GM19455 (cell line): ENCODE measurements at regions not wholly inside any gene's neighbourhood (a gene's known extent, or its start where the extent isn't known, plus 50 kb on each side); places are given as distances from the start of the nearest gene placed in this dataset.
"Not testable (repeated sequence)": the region's sequence is repeated elsewhere in the genome, so short reads cannot be mapped to it uniquely, and the experiment has no call there.

Source experiments
- ATAC-seq: cut with Tn5 transposase; IDR thresholded peaks from one replicate; pipeline ENCODE4 v1.9.1; 2021; ENCODE audit not compliant: unreplicated experiment

DNA sequence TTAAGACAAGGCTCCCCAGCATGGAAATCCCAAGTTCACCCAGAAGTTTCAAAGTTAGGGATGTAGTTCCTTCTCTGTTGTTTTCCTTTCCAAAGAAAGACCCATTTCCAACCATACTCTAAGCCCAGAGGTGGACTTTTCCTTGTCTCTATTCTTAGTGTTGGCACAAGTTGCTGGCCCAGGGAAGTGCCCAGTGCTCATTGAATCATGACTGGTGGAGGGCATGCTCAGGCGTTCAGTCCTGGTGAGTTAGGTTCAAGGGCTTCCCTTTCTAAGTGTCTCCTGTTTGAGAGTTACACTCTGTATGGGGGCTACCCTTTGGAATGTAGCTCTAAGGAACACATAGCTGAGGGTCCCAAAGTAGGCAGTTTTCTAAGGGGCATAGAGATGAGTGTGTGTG, 389.5 kb downstream of the KCNRG start:
- no peak for ATAC-seq

- no peak for ATAC-seq
Observed at GRCh38 chr13:50406831-50407230, 391.6 kb downstream of the KCNRG start.

DNA sequence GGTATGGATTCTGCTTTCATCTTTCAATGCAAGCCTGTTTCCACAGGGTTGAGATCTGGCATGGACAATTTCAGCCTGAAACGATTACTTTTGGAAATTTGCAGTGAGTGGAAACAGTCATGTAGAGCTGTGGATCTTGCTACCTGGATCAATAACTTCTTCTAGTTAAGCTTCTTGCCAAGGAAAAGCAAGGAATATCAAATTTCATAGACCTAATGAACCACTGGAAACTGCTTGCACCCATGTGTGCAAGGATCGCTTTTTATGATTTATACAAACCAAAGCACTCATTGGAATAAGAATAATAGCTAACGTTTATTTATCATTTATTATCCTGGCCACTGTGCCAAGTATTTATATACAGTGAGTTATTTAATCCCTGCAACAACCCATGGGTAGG, 392.8 kb downstream of the KCNRG start:
- ATAC-seq = no peak

- no peak for ATAC-seq
Observed at GRCh38 chr13:50409220-50409619, 394.0 kb downstream of the KCNRG start.

DNA sequence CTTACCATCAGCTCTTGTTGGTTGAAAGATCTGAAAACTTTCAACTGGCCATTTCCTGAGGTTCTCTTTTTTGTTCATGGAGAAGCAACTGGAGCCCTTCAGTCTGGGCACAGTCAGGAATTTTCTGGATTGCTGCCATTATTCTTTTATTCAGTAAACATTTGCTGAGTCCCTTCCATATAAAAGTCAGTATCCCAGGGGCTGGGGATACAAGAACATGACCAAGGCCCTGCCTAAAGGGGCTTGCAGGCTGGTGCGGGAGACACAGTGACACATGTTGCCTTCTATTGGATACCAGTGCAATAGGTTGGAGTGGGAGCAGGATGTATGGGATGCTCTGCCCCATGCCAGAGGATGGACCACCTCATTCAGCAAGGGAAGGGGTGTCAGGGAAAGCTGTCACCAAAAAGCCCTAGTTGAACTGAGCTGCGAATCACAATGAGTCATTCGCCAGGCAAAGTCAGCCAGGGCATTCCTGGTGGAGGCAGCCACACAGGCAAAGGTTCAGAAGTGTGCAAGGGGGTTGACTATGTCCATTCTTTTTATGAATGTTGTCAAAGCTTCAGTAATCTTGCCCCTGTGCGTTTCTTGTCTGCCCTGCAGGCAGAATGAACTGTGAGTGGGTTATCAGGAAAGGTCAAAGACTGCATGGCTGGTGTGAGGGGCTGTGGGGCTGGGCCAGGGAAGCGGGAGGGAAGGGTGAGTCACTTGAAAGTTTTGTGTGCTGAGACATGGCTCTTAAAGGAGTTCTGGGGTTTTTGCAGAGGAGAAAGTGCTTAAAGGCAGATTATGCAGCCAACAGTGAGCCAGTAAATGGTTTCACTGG, 395.9 kb downstream of the KCNRG start:
- ATAC-seq = no peak

- no peak for ATAC-seq
Observed at GRCh38 chr13:50412046-50412617, 396.9 kb downstream of the KCNRG start.

GRCh38 chr13:50414640-50415039, 399.4 kb downstream of the KCNRG start:
- ATAC-seq = no peak

DNA sequence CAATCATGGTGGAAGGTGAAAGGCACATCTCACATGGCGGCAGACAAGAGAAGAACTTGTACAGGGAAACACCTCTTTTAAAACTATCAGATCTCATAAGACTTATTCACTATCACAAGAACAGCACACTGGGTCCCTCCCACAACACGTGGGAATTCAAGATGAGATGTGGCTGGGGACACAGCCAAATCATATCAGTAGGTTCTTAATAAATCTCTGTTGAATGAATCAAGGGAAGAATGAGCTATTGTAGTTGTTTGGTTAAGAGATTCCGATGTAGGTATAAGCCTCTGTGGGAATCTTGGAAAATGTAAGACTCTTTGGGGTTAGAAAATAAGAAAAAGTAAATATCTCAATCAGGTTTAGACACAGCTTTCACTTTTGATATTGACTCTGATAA, 400.2 kb downstream of the KCNRG start:
- ATAC-seq = no peak

DNA sequence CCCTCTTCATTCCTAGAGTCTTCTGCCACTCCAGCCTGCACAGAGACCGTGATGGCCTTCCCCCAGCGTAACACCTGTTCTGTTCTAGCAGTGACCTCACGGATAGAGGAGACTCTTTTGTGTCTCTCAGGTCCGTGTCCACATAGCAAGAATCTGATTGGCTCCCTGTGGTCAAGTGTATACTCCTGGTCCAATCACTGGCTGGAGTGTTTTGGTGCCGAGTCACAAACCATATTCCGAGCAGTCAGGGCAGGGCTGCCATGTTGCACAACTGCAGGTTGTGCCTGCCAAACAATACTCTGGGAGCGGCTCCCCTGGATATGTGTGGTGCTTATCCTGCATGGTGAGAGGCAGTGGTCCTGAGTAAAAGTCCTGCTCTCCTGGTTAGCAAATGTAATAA, 402.4 kb downstream of the KCNRG start:
- no peak for ATAC-seq

DNA sequence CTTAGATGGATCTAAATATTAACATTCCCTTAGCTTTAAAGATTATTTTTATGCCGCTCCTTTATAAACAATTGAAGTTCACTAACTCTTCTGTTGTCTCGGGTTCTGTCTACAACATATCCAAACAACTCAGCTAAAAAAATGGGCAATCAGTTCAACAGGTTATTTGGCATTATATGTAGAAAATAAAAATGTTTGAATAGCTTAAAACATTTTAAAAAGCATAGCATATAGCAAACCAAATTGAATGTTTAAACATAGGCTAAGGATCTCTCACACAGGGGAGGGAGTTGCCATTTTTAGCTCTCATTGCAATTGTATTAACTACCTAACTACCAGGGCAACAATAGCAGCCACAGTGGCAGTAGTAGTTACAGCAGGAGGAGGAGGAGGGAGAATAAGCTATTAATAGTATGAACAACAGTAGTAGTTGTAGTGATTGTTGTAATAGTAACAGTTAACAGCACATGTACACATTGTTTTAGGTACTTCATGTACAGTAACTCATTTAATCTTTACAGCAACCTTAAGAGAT, 404.2 kb downstream of the KCNRG start:
- no peak for ATAC-seq

- ATAC-seq = no peak
Observed at GRCh38 chr13:50419896-50420295, 404.7 kb downstream of the KCNRG start.

DNA sequence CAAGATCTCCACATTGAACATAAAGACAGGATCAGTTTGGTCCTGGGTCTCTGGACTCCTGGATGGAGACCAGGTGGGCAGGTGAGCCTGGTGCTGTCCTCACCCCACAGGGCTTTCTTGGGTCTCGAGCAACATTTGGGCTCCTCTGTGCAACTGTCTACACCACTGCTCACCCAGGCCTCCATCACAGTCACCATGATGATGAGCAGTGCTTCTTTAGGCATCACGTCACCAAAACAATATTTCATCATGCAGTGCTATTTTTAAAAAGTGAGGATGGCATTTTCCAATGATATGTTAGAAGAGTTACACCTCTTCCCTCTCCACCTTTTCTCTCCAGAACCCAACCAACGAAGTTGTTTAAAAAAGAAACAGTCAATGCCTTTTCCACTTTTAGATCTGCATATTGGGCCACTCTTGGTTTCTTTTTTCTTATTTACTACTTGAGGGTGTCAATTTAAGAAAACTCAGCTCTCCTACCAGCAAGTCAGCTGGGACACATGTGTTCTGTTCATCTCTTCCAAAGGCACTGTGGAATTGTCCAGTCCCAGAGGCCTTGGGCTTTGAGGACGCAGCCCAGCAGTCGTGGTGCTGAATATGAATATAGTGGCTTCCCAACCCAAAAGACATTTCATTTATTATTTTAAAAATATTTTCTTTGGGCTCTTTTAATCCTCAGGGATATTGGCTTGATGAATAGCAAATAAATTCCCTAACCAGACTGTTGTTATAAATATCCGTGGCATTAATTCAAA, 405.7 kb downstream of the KCNRG start:
- no peak for ATAC-seq

DNA sequence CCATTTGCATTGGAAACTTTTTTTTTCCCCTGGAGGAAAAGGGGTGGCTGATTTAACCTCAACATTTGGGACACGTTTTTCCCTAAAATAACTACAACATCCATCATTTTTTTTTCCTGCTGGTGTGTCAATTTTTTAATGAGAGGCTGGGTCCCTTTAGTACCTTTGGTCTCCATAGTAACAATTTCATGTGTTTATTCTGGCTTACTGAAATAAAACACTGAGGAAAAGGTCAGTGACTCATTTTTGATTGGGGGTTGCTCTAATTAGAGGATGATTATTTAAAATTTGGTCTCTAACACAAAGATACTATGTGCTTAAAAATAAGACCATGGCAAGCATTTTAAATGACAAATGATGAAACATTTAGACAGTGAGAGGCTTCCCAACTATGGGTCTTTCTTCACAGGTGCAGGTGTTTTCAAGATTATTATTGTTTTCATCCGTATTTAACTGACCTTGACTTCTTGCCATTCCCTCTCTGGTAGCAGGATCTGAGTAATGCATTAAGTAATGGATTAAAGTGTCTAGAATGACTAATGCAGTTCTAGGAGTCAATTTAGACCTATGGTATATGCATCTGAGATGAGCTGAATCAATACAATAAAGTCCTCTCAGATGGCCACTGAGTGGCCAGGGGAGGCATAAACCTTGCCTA, 406.4 kb downstream of the KCNRG start:
- ATAC-seq = no peak

DNA sequence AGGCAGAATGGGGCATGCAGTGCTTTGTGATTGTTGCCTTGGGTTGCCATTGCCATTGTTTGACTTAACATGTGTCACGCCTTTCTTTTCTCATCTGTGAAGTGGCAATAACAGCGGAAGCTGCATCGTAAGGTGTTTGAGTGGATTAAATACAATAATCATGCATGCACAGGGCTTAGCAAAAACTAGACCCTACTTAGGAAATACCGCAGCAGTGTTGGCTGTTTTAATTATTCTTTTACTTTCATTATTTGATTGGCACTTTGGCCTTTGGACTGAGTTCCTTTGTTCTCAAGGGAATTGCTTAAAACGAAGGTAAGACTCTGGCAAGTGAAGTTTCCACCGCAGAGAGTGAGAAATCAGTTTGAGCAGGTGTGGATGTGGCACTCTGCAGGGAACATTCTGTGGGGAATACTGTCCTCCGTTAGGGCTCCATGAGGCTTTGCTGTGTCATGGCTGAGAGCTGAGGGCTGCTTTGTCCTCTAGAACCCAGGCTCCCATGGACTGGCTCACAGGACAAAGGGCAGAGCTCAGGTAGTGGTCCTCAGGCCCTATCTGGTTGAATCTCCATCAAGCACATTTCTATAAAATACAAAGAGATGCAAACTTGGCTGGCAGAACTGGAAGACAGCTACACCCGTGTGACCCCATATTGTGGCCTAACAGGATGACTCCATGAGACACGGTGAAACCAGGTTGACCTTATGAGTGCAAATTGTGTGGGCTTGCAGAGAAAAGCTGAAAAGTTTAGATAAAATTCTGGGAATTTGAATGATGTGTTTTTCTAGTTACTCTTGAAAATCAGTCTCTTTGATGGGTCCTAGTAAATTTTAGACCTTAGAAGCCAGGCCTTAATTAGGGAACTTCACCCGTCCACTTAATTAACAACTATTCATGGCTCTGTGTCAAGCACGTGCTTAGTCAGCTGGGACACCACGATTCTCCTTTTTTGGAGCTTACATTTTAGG, 407.2 kb downstream of the KCNRG start:
- no peak for ATAC-seq

- no peak for ATAC-seq
Observed at GRCh38 chr13:50424993-50425392, 409.7 kb downstream of the KCNRG start.

DNA sequence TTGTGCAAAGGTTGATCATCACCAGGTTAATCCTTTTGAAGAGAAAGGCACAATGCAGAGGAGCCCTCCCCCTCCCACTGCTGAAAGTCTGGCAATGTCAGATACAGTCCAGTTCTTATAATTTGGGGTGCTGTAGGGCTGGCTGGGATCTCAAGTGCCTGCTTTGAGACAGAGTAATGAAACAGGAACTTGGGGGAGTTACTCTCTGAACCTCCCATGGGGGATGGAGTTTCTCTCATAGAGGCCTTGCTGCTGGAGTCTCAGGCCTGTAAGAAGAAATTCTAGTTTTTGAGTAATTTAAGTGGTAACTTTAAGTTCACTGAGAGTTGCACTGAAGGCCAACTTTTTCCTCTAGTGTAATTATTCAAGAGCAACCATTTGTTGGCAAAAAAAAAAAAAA, 410.5 kb downstream of the KCNRG start:
- no peak for ATAC-seq

GRCh38 chr13:50426927-50427326, 411.7 kb downstream of the KCNRG start:
- ATAC-seq = no peak

DNA sequence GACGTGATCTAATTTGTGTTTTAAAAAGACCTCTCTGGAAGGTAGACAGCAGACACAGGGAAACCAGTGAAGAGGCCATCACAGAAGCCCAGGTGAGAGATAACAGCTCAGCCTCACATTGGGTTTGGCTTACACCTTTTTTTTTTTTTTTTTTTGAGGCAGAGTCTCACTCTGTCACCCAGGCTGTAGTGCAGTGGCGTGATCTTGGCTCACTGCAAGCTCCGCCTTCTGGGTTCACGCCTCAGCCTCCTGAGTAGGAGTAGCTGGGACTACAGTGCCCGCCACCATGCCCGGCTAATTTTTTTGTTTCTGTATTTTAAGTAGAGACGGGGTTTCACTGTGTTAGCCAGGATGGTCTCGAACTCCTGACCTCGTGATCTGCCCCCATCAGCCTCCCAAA, 412.3 kb downstream of the KCNRG start:
- not testable (repeated sequence) for ATAC-seq

GRCh38 chr13:50428183-50428877, 413.1 kb downstream of the KCNRG start:
- no peak for ATAC-seq

DNA sequence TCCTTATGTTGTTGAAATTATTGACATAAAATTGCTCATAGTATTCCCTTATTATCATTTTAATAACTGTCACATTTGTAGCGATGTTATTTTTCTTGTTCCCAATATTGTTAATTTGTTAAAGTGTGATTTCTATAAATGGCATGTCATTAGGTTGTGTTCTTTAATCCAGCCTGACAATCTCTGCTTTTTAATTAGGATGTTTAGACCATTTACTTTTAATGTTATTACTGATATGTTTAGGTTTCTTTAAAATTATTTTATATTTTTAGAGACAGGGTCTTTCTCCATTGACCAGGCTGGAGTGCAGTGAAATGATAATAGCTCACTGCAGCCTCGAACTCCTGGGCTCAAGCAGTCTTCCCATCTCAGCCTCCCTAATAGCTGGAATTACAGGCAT, 408.5 kb downstream of the DLEU7 start:
- no peak for ATAC-seq
